Kidney (tissue), 13 donors: ENCODE measurements at regions not wholly inside any gene's neighbourhood (a gene's known extent, or its start where the extent isn't known, plus 50 kb on each side); places are given as distances from the start of the nearest gene placed in this dataset.

ENCODE experiments used
- DNase-seq, 5 donors: peaks; one replicate each; pipeline ENCODE4 v3.0.0-alpha.2; 2013 to 2020
- FAIRE-seq: peaks from 2 replicates; lab custom pipeline; 2012; peaks lifted over from hg19 to GRCh38; lab: Jason Lieb, UNC
- H3K27ac ChIP-seq, 2 donors: one replicate each; pipeline ENCODE4 v1.7.0; 2013; ENCODE audit warnings: low read depth in 2 of 2, low read length in 2 of 2, inconsistent platforms in 1 of 2
- H3K27me3 ChIP-seq: one replicate; pipeline ENCODE4 v1.7.1; 2013; ENCODE audit warnings: low read length, inconsistent platforms; ENCODE audit not compliant: control insufficient read depth, insufficient read depth
- H3K36me3 ChIP-seq, 3 donors: one replicate each; pipeline versions ENCODE4 v1.7.0 to v1.7.1; 2013; ENCODE audit warnings: low read length in 3 of 3, control low read depth in 1 of 3, inconsistent platforms in 1 of 3; ENCODE audit not compliant: insufficient read depth in 3 of 3, control insufficient read depth in 2 of 3
- H3K4me1 ChIP-seq, 3 donors: one replicate each; pipeline versions ENCODE4 v1.7.0 to v1.7.1; 2013; ENCODE audit warnings: low read length in 3 of 3, inconsistent platforms in 1 of 3, low read depth in 1 of 3; ENCODE audit not compliant: control insufficient read depth in 2 of 3, insufficient read depth in 2 of 3
- H3K4me3 ChIP-seq, 3 donors: one replicate each; pipeline versions ENCODE4 v1.7.0 to v1.8.1; 2013; ENCODE audit warnings: low read length in 3 of 3, control low read depth in 1 of 3, inconsistent platforms in 1 of 3
- H3K9ac ChIP-seq, 3 donors: one replicate each; pipeline versions ENCODE4 v1.7.0 to v1.7.1; 2013; ENCODE audit warnings: low read length in 3 of 3, control low read depth in 1 of 3, inconsistent platforms in 1 of 3
- H3K9me3 ChIP-seq, 3 donors: one replicate each; pipeline versions ENCODE4 v1.7.0 to v1.7.1; 2013; ENCODE audit warnings: low read length in 3 of 3, control low read depth in 1 of 3, inconsistent platforms in 1 of 3; ENCODE audit not compliant: control insufficient read depth in 2 of 3, insufficient read depth in 1 of 3
- intact Hi-C: fragments of 100-400 bp; cut with DNase I; formaldehyde crosslinking; loops from one replicate; pipeline ENCODE4 v1.11.1; 2022
- TF ChIP-seq, protein P1 (sequence below): IDR thresholded peaks from 3 replicates; pipeline ENCODE4 v1.5.1; 2012; ENCODE audit warnings: mild to moderate bottlenecking, moderate library complexity, borderline replicate concordance; ENCODE audit not compliant: insufficient read depth; ENCODE audit errors: extremely low read depth
- donor health status: control.
- donor health status: control.
- donor health status: control.
- donor health status: control.
- donor health status: control.
- donor health status: DM: yes; HTN: yes; CAD: no.
- donor health status: Normal renal cell carcinoma (clear cell type).

DNA sequence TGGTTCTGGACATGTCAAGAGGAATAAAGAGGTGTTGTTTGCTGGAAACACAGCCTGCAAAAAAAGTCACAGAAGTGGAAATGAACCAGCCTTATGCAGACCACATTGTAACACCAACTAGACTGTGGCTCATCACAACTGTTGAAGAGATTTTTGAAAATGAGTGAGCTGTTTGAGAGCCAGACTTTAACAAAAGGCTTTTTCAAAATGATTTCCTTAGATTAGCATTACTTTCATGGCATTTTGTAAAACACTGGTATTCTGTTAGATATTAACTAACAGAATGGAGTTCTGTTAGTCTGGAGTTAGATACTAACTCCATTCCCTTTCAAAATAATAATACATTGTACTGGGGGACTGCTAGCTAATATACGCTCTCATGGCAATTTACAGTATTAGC, 60.6 kb upstream of the GABRA2 start:
- H3K27me3 ChIP-seq: no peaks in the 10 kb centered on the region
- TF ChIP-seq, protein P1, sequence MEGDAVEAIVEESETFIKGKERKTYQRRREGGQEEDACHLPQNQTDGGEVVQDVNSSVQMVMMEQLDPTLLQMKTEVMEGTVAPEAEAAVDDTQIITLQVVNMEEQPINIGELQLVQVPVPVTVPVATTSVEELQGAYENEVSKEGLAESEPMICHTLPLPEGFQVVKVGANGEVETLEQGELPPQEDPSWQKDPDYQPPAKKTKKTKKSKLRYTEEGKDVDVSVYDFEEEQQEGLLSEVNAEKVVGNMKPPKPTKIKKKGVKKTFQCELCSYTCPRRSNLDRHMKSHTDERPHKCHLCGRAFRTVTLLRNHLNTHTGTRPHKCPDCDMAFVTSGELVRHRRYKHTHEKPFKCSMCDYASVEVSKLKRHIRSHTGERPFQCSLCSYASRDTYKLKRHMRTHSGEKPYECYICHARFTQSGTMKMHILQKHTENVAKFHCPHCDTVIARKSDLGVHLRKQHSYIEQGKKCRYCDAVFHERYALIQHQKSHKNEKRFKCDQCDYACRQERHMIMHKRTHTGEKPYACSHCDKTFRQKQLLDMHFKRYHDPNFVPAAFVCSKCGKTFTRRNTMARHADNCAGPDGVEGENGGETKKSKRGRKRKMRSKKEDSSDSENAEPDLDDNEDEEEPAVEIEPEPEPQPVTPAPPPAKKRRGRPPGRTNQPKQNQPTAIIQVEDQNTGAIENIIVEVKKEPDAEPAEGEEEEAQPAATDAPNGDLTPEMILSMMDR: no peak
- FAIRE-seq (no peak), DNase-seq (no peak)
- no peak overlapping the region for H3K4me3 ChIP-seq
- no peak overlapping the region for H3K9ac ChIP-seq
- H3K9me3 ChIP-seq: no peaks in the 10 kb centered on the region
- H3K27ac ChIP-seq: no peak overlapping the region
- no peaks in the 10 kb centered on the region for H3K36me3 ChIP-seq
- intact Hi-C loops: no loop called here
- no peaks in the 10 kb centered on the region for H3K4me1 ChIP-seq

DNA sequence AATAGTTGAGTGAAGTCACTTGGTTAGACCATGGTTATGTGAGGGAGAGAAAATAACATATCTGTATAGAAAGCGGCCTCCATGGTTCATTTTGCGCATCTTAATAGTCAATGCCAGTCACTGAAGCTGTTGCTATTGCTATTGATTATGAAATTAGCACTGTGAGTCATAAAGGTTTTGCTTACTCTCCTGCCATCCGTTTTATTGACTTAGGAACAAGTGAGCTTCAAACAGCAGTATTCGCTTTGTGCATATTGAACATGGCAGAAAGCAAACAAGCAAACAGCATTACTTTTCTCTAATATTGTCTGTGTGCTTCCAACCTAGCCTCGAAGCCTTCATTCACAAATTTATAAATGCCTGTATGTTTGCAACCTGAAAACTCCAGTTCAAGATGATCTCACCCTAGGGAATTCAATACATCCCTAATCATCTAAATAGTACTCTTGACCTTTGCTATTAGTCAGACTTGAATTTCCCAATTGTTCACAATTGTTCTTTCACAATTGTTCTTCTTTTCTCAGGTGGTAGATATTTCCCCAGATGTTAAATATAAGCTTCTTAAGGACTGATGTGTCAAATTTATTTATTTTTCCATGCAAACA, 55.9 kb upstream of the GABRA2 start:
- no peak overlapping the region for H3K9ac ChIP-seq
- H3K36me3 ChIP-seq: no peaks in the 10 kb centered on the region
- H3K4me3 ChIP-seq: no peak overlapping the region
- H3K4me1 ChIP-seq: no peaks in the 10 kb centered on the region
- no peaks in the 10 kb centered on the region for H3K9me3 ChIP-seq
- no peaks in the 10 kb centered on the region for H3K27me3 ChIP-seq
- H3K27ac ChIP-seq: no peak overlapping the region
- FAIRE-seq: no peak
- TF ChIP-seq, protein P1: no peak
- no peak for DNase-seq
- intact Hi-C loops: no loop called here

DNA sequence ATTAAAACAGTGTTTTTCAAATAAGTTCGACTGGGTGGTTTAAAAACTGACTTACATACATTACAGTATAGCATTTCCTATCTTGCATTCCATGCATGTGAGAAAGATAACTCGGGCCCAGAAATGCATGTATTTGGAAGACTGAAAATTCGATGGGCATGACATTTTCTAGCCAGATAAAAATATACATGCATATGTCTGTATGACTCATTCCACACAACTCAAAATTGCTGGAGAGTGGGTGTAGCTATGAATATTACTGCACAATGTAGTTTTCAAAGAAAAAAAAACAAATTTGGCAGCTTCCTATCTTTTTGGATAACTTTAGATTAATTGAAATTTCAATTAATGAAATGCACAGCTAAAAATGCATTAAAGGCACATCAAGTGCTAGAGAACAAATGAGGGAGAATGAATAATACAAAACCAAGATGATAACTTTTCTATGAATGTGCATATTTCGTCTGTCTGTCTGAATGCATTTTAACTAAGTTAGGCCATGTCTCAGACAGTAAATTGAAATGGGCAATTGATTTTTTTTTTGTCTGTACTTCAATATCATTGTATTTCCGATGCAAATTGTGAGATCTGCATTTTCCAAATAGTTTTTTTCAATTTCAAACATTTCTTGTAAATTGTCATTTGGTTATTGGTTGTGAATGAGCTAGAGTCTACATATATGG, 54.5 kb upstream of the GABRA2 start:
- Histone ChIP-seq H3K4me3 (no peak overlapping the region), H3K27ac (no peak overlapping the region), H3K4me1 (no peaks in the 10 kb centered on the region), H3K36me3 (no peaks in the 10 kb centered on the region), H3K9ac (no peak overlapping the region), H3K9me3 (no peaks in the 10 kb centered on the region), H3K27me3 (no peaks in the 10 kb centered on the region)
- intact Hi-C loops: no loop called here
- TF ChIP-seq, protein P1: no peak
- FAIRE-seq (no peak), DNase-seq (no peak)
